ENCODE measurements at regions not wholly inside any gene's neighbourhood (a gene's known extent, or its start where the extent isn't known, plus 50 kb on each side); places are given as distances from the start of the nearest gene placed in this dataset.
"Not testable (repeated sequence)": the region's sequence is repeated elsewhere in the genome, so short reads cannot be mapped to it uniquely, and the experiment has no call there.

- no TSS peak for BruUV-seq (replicated peaks)
- H3K4me1 ChIP-seq (ENCODE audit: insufficient read depth, low read length, poor library complexity, severe bottlenecking): no peaks in the 10 kb centered on the region
- no peaks in the 10 kb centered on the region for H3K27me3 ChIP-seq (replicated peaks; ENCODE audit: insufficient read depth, low read depth, low read length, poor library complexity)
- intact Hi-C loops (cut with micrococcal nuclease; ENCODE audit: unreplicated experiment): no loop called here
- POLR2A ChIA-PET (ENCODE audit: low non-redundant PET): interaction anchor here (0.6 kb wide), 1 partner anchor 22 kb away, joined by 3 read pairs; no protein-coding TSS in a partner anchor
- no peaks in the 10 kb centered on the region for H3K9me3 ChIP-seq (ENCODE audit: low read depth, low read length, poor library complexity, severe bottlenecking)
- CTCF ChIA-PET: no interaction called here
- no peak for TF ChIP-seq EZH2 (IDR thresholded peaks at IDR 0.05; ENCODE audit: borderline replicate concordance, low read depth, low read length, poor library complexity, severe bottlenecking)
- TF ChIP-seq, protein P1, sequence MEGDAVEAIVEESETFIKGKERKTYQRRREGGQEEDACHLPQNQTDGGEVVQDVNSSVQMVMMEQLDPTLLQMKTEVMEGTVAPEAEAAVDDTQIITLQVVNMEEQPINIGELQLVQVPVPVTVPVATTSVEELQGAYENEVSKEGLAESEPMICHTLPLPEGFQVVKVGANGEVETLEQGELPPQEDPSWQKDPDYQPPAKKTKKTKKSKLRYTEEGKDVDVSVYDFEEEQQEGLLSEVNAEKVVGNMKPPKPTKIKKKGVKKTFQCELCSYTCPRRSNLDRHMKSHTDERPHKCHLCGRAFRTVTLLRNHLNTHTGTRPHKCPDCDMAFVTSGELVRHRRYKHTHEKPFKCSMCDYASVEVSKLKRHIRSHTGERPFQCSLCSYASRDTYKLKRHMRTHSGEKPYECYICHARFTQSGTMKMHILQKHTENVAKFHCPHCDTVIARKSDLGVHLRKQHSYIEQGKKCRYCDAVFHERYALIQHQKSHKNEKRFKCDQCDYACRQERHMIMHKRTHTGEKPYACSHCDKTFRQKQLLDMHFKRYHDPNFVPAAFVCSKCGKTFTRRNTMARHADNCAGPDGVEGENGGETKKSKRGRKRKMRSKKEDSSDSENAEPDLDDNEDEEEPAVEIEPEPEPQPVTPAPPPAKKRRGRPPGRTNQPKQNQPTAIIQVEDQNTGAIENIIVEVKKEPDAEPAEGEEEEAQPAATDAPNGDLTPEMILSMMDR (conservative IDR thresholded peaks at IDR 0.05; ENCODE audit: low read depth, low read length): no peak
- DNase-seq (ENCODE audit: low spot score): no peak
- no peaks in the 10 kb centered on the region for H3K36me3 ChIP-seq (ENCODE audit: insufficient read depth, low read length, poor library complexity, severe bottlenecking)
- H3K27ac ChIP-seq (ENCODE audit: low read depth, low read length, poor library complexity, severe bottlenecking): no peak overlapping the region
- no peak overlapping the region for H3K4me3 ChIP-seq (ENCODE audit: low read depth, low read length, poor library complexity, severe bottlenecking)
Observed at GRCh38 chr18:71223486-71223885, 934.6 kb downstream of the SOCS6 start.

DNA sequence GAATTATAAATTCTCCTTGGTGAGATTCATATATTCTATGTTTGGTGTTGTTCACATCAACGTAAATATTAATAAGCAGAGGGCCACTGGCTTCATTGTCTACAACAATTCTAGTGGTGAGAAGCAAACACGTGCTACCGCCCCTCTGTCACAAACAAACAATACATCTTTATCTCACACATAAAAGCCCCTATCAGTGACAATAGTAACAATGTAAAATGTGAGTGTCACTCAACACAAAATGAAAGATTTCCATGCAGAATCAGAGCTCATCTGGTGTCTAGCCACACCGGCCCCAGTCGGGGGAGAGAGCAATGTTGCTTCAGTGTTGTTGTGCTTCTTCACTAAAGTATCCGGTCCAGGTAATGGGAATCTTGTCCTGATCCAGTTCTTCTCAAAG, 932.6 kb downstream of the SOCS6 start:
- CTCF ChIA-PET: no interaction called here
- Histone ChIP-seq H3K27me3 (replicated peaks; ENCODE audit: insufficient read depth, low read depth, low read length, poor library complexity) (no peaks in the 10 kb centered on the region), H3K9me3 (ENCODE audit: low read depth, low read length, poor library complexity, severe bottlenecking) (no peaks in the 10 kb centered on the region), H3K4me3 (ENCODE audit: low read depth, low read length, poor library complexity, severe bottlenecking) (no peak overlapping the region), H3K27ac (ENCODE audit: low read depth, low read length, poor library complexity, severe bottlenecking) (no peak overlapping the region), H3K4me1 (ENCODE audit: insufficient read depth, low read length, poor library complexity, severe bottlenecking) (no peaks in the 10 kb centered on the region), H3K36me3 (ENCODE audit: insufficient read depth, low read length, poor library complexity, severe bottlenecking) (no peaks in the 10 kb centered on the region)
- BruUV-seq (replicated peaks): no TSS peak
- POLR2A ChIA-PET (ENCODE audit: low non-redundant PET): interaction anchor here (0.6 kb wide), 1 partner anchor 50 kb away, joined by 5 read pairs; no protein-coding TSS in a partner anchor
- no peak for DNase-seq (ENCODE audit: low spot score)
- no peak for TF ChIP-seq EZH2 (IDR thresholded peaks at IDR 0.05; ENCODE audit: borderline replicate concordance, low read depth, low read length, poor library complexity, severe bottlenecking)
- TF ChIP-seq, protein P1 (conservative IDR thresholded peaks at IDR 0.05; ENCODE audit: low read depth, low read length): no peak
- intact Hi-C loops (cut with micrococcal nuclease; ENCODE audit: unreplicated experiment): no loop called here

GRCh38 chr18:71212739-71213138, 923.9 kb downstream of the SOCS6 start:
- H3K9me3 ChIP-seq (ENCODE audit: low read depth, low read length, poor library complexity, severe bottlenecking); intact Hi-C loops (cut with micrococcal nuclease; ENCODE audit: unreplicated experiment); H3K27me3 ChIP-seq (replicated peaks; ENCODE audit: insufficient read depth, low read depth, low read length, poor library complexity); CTCF ChIA-PET; H3K4me1 ChIP-seq (ENCODE audit: insufficient read depth, low read length, poor library complexity, severe bottlenecking); BruUV-seq (replicated peaks); H3K36me3 ChIP-seq (ENCODE audit: insufficient read depth, low read length, poor library complexity, severe bottlenecking); DNase-seq (ENCODE audit: low spot score); POLR2A ChIA-PET (ENCODE audit: low non-redundant PET); H3K4me3 ChIP-seq (ENCODE audit: low read depth, low read length, poor library complexity, severe bottlenecking); H3K27ac ChIP-seq (ENCODE audit: low read depth, low read length, poor library complexity, severe bottlenecking): not testable (repeated sequence)

GRCh38 chr18:71212222-71212621, 923.4 kb downstream of the SOCS6 start:
- no peak overlapping the region for H3K4me3 ChIP-seq (ENCODE audit: low read depth, low read length, poor library complexity, severe bottlenecking)
- H3K9me3 ChIP-seq (ENCODE audit: low read depth, low read length, poor library complexity, severe bottlenecking): no peaks in the 10 kb centered on the region
- intact Hi-C loops (cut with micrococcal nuclease; ENCODE audit: unreplicated experiment): no loop called here
- no peak overlapping the region for H3K27ac ChIP-seq (ENCODE audit: low read depth, low read length, poor library complexity, severe bottlenecking)
- POLR2A ChIA-PET (ENCODE audit: low non-redundant PET): no interaction called here
- no peak for DNase-seq (ENCODE audit: low spot score)
- H3K36me3 ChIP-seq (ENCODE audit: insufficient read depth, low read length, poor library complexity, severe bottlenecking): no peaks in the 10 kb centered on the region
- no peaks in the 10 kb centered on the region for H3K27me3 ChIP-seq (replicated peaks; ENCODE audit: insufficient read depth, low read depth, low read length, poor library complexity)
- BruUV-seq (replicated peaks): no TSS peak
- CTCF ChIA-PET: no interaction called here
- no peak for TF ChIP-seq EZH2 (IDR thresholded peaks at IDR 0.05; ENCODE audit: borderline replicate concordance, low read depth, low read length, poor library complexity, severe bottlenecking)
- TF ChIP-seq, protein P1 (conservative IDR thresholded peaks at IDR 0.05; ENCODE audit: low read depth, low read length): no peak
- no peaks in the 10 kb centered on the region for H3K4me1 ChIP-seq (ENCODE audit: insufficient read depth, low read length, poor library complexity, severe bottlenecking)

Data from A673 (cell line).